Stimulated activated CD8-positive, alpha-beta memory T cell treated with anti-CD3 and anti-CD28 coated beads, Interleukin-12 subunit alpha, Interleukin-12 subunit beta, amount 100 ng/mL, for 4 hours (primary cell): ENCODE measurements at regions not wholly inside any gene's neighbourhood (a gene's known extent, or its start where the extent isn't known, plus 50 kb on each side); places are given as distances from the start of the nearest gene placed in this dataset.

Source experiments
- DNase-seq: peaks from one replicate; pipeline ENCODE4 v3.0.0-alpha.2; 2020; ENCODE audit warnings: low read depth

DNA sequence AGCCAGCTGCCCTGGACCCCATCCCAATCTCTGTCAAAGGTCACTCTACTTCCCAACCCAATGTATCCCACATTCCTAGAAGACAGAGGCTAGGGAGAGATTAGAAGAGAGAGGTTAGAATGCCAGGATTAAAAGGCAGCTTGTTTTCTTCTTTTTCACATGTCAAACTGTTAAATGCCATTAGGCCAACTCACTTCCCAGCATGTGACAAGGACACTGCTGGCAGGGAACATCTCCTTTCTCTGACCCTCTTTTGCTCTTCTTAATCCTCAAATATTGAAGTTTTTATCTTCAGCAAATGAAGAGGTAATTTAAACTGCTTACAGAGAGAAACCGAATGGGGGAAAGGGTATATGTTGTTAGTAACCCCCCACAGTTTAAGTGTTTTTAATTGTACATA lies 89.1 kb downstream of the BBS10 start:
- DNase-seq = no peak

DNA sequence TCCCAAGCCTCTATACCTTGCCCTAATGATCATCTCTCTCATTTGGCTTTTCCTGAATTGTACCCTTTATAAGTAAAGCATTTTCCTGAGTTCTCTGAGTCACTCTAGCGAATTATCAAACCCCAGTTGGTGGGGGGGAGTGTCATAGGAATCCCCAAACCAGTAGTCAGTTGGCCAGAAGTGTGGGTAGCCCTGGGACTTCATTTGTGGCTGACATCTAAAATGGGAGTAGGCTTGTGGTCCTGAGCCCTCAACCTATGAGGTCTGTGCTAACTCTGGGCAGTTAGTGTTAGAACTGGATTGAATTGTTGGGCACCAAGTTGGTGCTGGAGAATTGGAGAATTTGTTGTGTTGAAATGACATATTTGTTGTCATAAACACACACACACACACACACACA lies 91.3 kb downstream of the BBS10 start:
- no peak for DNase-seq

DNA sequence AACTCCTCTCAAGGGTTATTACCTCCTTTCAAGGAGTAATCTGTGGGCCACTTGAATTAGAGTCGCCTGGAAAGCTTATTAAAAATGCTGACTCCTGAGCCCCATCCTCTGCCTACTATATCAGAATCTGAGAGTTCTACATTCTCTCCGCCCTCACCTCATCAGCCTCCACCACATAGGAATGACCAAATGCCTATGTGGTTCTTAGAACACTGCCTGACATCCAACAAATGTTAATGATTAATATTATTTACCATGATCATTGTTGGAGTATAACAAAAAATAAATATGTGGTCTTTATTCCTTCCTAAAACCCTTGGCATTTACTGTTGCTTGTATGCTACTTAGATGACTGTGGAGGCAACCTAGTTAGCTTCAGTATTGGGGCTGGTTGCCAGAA lies 91.9 kb downstream of the BBS10 start:
- DNase-seq = no peak

DNA sequence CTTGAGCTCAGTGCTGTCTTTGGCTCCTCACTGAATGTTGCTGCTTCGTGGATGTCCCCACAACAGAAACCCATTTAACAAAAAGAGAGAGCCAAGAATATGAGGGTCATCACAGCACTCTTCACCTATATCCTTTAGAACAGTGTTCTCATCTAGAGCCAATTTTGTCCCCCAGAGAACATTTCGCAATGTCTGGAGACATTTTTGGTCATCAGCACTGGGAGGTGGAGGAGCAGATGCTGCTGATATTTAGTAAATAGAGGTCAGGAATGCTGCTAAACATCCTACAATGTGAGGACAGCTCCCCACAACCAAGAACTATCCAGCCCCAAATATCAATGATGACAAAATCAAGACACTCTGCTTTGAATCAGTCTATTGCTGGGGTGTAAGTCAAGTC lies 92.5 kb downstream of the BBS10 start:
- no peak for DNase-seq

DNA sequence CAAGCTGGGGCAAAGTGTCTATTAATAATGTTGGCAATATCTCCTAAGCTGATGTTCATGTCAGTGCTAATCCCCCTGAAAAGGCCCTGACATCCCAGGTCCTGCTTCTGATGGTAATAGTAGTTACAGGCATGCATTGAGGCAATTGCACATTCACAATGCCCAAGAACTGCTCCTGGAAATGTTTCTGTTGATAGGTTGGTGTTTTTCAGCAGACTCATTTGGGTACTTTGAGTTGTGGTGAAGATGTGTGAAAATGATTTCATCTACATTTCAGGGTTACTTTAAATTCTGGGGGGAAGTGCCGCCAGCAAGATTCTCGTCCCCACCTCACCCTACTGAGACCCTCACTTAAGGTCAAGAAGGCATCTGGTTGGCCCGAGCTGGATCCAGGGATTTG lies 92.9 kb downstream of the BBS10 start:
- DNase-seq = no peak

DNA sequence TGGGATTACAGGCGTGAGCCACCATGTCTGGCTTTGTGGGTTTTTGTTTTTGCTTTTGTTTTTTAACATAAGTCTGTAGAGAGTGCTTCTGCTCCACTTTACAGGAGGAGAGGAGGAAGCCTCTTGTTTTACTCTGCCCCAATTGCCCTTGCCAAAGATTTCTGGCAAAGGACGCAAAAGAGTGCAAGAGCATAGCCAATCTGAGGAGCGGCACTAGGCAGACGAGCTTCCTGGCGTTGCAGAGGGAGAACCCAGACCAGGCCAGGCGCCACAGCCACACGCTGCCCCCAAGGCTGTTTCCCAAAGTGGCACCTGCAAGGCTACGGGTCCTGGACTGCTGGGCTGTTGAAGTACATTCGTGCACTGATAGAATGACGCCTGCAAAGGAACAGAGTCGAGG lies 96.2 kb downstream of the BBS10 start:
- no peak for DNase-seq

DNA sequence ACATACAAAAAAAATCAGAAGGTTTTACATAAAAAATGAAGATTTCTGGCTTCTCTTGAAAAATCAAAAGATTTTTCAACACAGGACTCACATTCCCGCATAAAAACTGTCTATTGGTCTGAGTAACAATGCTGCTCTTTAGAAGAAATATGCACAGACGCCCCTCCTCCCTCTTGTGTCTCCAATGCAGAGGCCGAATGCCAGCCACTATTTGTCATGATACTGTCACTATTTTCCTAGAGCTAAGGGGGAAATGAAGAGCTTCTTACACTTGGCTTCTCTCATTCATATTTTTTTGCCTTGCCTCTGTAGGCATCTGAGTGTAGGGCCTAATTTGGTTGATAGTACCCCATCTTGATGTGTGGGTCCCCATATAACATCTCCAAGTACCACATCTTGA lies 98.0 kb downstream of the BBS10 start:
- DNase-seq = no peak

DNA sequence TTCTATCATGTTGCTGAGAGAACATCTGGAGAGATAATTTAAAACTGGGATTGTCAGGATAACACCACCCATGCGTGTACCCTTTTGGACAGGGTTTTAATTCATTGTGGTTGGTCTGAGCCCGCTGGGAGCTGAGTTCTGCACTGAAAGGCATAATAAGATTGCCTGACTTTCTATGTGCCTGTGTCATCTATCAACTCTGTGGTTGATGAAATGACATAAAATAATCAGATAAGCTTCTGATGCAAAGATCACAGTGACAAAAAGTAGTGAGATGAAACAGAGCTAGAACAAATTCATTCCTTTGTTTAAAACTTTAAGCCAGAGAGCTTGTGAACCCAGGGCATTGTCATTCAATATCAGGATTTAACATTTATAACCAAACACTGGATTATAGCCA lies 98.7 kb downstream of the BBS10 start:
- DNase-seq = no peak

DNA sequence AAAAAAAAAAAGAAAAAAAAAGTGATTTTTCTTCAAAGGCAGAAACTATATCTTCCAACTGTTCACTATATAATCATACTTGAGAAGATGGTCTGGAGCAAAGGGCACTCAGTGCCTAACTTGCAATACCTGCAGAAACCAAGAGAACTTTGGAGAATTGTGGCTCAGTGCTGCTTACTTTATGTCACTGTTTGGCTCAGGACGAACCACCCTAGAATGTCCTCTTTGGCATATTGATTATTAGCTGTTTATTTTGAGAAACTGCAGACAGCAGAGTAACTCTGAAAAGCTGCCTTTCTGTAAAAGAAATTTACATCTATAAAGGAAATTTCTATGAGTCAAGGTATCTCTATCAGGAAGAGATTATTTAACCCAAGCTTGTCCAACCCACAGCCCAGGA lies 100.2 kb downstream of the BBS10 start:
- no peak for DNase-seq

DNA sequence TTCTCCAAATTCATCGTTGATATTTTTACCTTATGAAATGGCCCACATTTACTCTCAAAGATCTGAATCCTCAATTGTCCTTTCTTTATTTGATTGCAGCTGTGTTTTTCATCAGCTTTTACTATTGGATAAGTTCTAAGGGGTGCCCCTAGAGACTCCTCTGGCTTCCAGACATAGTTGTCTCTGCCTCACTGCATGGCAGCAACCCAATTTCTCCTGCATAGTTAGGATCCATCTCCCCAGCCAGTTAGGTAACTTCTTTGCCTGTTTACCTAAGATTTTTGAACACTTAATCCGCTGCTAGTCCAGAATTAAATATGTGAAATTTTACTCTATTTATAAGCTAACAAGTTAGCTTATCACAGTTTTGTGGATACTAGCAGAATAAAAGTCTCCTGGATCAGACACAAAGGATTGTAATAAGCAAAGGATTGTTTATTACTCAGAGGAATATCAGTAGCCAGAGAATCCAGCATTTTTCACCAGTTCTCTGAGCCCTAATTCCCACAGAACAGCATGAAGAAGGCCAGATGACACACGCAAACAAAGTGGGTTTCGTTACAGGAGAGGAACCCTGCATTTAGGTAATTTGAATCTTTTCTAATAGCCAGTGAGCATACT lies 101.1 kb downstream of the BBS10 start:
- no peak for DNase-seq

DNA sequence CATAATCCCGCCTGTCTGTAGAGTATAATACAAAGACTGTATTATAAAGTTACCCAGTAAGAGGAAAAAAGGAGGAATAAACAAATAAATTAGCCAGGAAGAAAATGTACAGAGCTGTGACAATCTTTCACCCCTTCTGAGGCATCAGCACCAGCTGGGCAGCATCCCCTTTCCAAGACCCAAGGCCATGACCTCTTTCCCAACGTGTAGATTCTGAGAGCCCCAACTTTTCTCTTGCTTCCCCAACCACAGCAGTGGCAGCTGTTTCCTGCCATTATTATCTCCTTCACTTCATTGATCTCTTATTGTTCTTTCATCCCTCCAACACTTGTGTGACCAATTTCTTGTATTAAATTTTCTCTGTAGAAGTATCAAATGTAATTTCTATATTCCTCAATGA lies 101.6 kb downstream of the BBS10 start:
- DNase-seq = no peak

DNA sequence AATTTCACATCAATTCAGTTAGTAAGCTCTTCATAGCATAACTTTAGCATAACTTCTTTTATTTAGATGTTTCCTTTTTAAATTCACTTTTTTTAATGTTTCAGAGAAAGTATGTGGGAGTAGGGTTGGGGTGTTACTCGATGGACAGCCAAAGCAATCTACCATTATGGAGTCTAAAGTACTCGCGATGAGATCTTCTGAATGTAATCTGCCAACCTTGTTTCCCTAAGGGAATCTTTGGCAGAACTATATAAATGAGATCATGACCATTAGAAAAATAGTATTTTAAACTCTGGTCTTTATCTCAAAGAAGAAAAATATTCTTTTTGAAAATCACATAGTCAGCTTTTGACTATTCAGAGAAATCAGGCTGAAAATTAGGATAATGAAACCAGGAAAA lies 103.9 kb downstream of the BBS10 start:
- DNase-seq = no peak

DNA sequence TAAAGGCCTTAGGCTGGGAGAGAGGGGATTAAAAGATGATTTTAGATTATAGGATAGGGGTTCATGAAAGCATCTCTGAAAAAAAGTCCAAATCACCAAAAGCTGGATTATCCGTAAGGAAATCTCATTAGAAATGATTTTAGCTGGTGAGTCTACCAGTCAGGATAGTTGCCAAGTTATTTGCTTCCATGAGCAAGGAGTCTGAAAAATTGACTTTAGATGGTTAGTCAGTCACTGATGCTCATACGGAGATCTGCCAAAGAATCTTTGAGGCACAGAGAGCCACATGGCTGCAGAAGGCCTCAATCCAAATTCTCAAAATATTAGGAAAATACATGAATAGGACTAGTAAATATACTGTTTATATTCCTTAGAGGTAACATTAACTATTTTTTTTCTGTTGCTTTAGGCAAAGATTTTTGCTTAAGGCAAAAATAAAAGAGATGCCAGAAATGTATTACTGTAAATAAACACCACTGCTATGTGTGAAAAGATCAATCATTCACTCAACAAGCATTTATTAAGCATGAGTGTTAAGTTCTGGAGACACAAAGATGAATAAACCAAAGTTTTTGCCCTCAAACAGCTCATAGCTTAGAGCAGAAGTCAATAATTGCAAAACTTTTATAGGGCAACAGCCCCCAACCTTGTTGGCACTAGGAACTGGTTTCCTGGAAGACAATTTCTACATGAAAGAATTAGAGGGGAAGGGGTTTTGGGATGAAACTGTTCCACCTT lies 105.2 kb downstream of the BBS10 start:
- no peak for DNase-seq

DNA sequence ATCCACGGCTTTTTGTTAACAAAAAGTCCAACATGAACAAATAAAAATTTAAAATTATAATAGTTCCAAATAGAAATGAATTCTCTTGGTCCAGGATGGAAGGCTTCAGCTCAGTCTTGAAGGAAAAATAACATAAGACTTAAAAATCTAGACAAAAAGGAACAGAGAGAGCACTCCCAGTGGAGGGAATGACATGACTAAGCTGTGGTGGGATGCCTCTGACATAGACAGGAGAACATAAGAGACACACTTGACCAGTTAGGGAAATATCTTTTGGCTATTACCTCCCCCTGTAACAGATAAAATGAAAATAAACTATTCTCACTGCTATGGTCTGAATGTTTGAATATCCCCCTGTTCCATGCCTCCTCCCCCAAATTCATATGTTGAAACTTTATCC lies 106.8 kb downstream of the BBS10 start:
- no peak for DNase-seq

DNA sequence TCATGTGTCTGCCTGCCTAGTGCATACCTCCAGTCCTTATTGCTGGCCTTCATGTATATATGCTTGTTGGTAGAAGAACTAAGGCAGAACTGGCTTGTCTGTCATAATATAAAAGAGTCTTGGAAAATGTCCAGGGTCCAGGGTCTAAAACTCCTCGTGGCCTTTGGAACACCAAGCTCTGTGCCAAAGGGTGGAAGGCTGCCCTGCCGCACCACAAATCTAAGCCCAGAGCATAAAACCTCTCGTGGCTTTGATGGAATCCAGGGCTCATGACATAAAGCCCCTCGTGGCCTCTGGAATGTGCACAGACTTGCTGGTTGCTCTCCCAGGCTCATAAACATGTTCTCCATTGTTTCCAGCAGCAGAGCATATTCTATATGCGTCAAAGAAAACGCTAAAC lies 107.9 kb downstream of the BBS10 start:
- DNase-seq = no peak

DNA sequence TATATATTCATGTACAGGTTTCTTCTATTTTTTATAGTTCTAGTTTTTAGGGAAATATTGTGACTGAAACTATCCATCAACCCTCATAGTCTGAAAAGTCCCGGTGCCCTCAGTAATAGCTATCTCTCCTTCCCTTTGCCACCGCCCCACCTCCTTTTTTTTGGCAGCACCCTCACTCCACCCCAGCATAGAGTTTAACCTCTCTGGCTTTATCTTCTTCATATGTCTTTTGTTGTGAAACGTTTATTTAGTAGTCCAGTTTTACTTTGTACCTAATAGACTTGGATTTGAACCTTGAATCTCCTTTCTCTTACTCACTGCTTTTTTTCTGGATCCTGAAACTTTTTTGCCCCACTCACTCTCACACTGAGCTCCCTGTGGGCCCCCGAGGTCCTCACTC lies 109.5 kb downstream of the BBS10 start:
- DNase-seq = no peak

DNA sequence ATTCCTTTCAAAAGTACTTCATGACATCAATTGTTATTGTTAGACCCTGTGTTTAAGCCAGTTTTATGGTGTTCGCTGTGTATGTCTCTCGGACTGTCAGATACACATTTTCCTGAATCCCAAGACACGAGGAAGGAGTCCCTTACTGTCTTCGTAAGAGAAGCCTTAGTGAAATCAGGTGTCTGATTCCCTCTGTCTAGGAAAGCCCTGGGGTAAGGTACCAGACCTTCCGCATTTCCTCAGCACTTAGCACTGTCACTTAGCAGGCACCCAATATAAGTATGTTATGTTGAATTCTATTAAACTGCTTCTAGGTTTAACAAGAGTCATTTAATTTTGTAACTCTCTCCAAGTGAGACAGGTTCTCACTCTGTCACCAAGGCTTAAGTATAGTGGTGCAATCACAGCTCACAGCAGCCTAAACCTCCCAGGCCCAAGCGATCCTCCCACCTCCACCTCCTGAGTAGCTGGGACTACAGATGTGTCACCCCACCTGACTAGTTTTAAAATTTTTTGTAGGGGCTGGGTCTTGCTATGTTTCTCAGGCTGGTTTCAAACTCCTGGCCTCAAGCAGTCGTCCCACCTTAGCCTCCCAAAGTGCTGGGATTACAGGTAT lies 111.0 kb downstream of the BBS10 start:
- DNase-seq = no peak

DNA sequence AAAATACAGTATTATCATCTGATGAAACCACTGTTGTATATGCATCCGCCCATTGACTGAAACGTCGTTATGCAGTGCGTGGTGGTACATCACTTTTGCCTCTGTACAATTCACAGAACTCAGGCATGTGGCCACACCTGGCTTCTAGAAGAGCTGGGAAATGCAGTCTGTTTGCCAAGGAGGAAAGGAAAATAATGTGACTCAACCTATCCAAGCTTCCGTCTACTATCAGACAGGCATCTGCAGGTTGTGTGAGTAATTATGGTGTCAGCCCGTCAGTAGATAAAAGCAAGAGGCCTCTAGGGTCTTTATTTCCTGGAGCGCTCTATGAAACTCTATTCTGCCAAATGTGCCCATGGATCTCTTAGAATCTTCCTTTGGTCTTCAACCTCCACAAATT lies 111.6 kb downstream of the BBS10 start:
- no peak for DNase-seq

DNA sequence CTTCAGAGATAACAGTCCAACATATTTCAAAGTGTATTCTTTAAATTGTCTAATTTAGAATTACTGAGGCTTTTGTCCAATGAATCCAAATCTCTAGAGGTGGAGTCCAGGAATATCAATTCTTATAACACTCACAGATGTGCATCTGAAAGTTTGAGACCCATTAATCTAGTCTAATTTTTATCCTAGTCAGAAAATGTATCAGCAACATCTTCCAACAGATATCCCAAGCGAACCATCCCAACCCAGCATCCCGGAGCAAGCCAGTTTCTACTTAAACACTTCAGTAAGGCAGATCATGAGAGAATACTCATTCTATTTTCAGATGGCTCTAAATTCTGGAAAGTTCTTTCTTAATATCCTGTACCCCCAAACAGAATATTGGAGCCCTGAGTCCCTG lies 113.5 kb downstream of the BBS10 start:
- DNase-seq = no peak

DNA sequence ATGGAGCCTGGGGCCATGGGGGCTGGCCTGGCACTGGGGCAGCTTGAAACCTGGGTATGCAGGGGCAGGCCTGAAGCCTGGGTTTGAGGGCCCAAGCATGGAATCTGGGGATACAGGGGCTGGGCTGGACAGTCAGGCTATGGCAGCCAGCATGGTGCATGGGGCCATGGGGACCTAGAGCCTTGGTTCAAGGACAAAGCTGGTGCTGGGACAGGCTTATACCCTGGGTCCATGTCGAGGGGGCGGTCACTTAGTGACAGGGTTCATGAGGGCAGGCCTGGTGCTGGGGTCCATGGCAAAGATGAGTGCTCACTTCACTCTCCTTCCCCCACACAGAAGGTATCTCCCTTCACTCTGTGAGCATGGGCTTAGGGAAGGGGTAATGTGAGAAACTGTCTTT lies 116.2 kb downstream of the BBS10 start:
- no peak for DNase-seq

DNA sequence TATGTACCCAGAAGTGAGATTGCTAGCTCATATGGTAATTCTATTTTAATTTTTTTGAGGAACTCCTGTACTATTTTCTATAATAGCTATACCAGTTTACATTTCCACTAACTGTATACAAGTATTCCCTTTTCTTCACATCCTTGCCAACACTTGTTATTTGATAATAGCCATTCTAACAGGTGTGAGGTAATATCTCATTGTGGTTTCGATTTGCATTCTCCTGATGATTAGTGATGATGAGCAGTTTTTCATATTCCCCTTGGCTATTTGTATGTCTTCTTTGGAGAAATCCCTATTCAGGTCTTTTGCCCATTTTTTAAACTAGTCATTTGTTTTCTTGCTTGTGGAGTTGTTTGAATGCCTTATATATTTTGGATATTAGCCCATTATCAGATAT lies 121.3 kb downstream of the BBS10 start:
- no peak for DNase-seq

DNA sequence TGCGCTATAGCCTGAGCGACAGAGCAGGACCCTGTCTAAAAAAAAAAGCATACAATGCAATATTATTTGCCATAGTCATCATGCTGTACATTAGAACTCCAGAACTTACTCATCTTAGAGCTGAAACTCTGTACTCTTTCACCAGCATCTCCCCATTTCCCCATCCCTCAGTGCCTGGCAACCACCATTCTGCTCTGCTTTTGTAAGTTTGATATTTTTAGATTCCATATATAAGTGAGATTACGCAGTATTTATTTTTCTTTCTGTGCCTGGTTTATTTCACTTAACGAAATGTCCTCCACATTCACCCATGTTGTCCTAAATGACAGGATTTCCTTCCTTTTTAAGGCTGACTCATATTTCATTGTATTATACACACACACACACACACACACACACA lies 121.8 kb downstream of the BBS10 start:
- DNase-seq = no peak

DNA sequence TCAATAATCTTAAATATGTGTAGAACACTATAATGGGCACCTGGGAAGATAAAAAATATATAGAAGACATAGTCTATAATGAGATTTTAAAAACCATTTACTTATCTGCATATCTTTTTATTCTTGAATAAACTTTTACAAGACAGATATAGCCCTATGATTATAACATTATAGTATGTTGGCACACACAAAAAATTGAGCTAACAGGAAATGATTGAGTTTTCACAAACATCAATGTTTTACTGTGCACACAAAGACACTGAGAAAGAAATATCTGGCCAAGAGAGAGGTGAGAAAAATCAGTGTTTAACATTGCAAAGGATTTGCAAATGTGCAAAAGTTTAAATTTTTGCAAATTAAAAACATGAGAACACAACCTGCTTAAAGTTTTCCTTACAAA lies 124.3 kb downstream of the BBS10 start:
- no peak for DNase-seq

DNA sequence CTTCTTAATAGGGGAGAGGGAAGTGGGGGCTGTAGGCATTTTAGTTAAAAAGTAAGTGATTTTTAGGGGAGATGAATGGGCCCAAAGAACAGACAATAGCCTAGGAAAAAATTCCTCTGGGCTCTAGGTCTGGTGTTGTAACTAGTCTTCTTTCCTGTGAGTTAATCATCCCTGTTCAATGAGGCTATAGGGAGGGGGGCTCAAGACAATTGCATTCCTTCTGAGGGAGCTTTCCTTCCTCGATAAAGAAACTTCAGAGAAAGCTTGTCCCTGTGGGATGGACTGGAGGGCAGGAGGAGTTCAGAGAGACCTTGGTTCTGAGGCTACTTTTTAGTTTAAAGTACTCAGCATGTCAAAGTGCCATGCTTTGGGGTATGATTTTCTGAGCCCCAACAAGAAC lies 127.2 kb downstream of the BBS10 start:
- DNase-seq = no peak
